ENCODE measurements at regions not wholly inside any gene's neighbourhood (a gene's known extent, or its start where the extent isn't known, plus 50 kb on each side); places are given as distances from the start of the nearest gene placed in this dataset.

GRCh38 chr1:95829556-95829955, 595.5 kb downstream of the RWDD3 start:
- no peak overlapping the region for H3K4me3 ChIP-seq (ENCODE audit: low read depth, low read length)
- TF ChIP-seq CTCF (IDR thresholded peaks at IDR 0.05; ENCODE audit: borderline replicate concordance, insufficient read depth, low read depth, low read length): no peak

- TF ChIP-seq CTCF (IDR thresholded peaks at IDR 0.05; ENCODE audit: borderline replicate concordance, insufficient read depth, low read depth, low read length): no peak
- no peak overlapping the region for H3K4me3 ChIP-seq (ENCODE audit: low read depth, low read length)
Observed at GRCh38 chr1:95832370-95832769, 598.4 kb downstream of the RWDD3 start.

- no peak overlapping the region for H3K4me3 ChIP-seq (ENCODE audit: low read depth, low read length)
- no peak for TF ChIP-seq CTCF (IDR thresholded peaks at IDR 0.05; ENCODE audit: borderline replicate concordance, insufficient read depth, low read depth, low read length)
Observed at GRCh38 chr1:95849439-95849838, 615.4 kb downstream of the RWDD3 start.

GRCh38 chr1:95850165-95850649, 616.2 kb downstream of the RWDD3 start:
- no peak for TF ChIP-seq CTCF (IDR thresholded peaks at IDR 0.05; ENCODE audit: borderline replicate concordance, insufficient read depth, low read depth, low read length)
- no peak overlapping the region for H3K4me3 ChIP-seq (ENCODE audit: low read depth, low read length)

GRCh38 chr1:95850763-95851162, 616.8 kb downstream of the RWDD3 start:
- TF ChIP-seq CTCF (IDR thresholded peaks at IDR 0.05; ENCODE audit: borderline replicate concordance, insufficient read depth, low read depth, low read length): no peak
- H3K4me3 ChIP-seq (ENCODE audit: low read depth, low read length): no peak overlapping the region

- H3K4me3 ChIP-seq (ENCODE audit: low read depth, low read length): no peak overlapping the region
Observed at GRCh38 chr1:95852483-95853070, 618.6 kb downstream of the RWDD3 start.

More at GRCh38 chr1:95852483-95853070, 618.6 kb downstream of the RWDD3 start:
- TF ChIP-seq CTCF (IDR thresholded peaks at IDR 0.05; ENCODE audit: borderline replicate concordance, insufficient read depth, low read depth, low read length): no peak
